Glutamatergic neuron (in vitro differentiated cells): ENCODE measurements at regions not wholly inside any gene's neighbourhood (a gene's known extent, or its start where the extent isn't known, plus 50 kb on each side); places are given as distances from the start of the nearest gene placed in this dataset. TPM values are rescaled to one million over a fixed set of nuclear protein-coding genes. Genes with fewer than 3 reads are reported as not detected.
"Not testable (repeated sequence)": the region's sequence is repeated elsewhere in the genome, so short reads cannot be mapped to it uniquely, and the experiment has no call there.

Source experiments
- DNase-seq: peaks from one replicate; pipeline ENCODE4 v3.0.0; 2022
- H3K27ac Mint-ChIP-seq: one replicate; pipeline ENCODE4 v1.8.0; 2020; ENCODE audit warnings: mild to moderate bottlenecking, mixed read lengths, inconsistent platforms; ENCODE audit not compliant: unreplicated experiment
- H3K27me3 Mint-ChIP-seq: one replicate; pipeline ENCODE4 v1.8.0; 2020; ENCODE audit warnings: mild to moderate bottlenecking, moderate library complexity, mixed read lengths, inconsistent platforms; ENCODE audit not compliant: unreplicated experiment
- H3K36me3 Mint-ChIP-seq: one replicate; pipeline ENCODE4 v1.8.0; 2020; ENCODE audit warnings: mild to moderate bottlenecking, mixed read lengths, inconsistent platforms; ENCODE audit not compliant: unreplicated experiment
- H3K4me1 Mint-ChIP-seq: one replicate; pipeline ENCODE4 v1.8.0; 2020; ENCODE audit warnings: mild to moderate bottlenecking, low read depth, mixed read lengths, inconsistent platforms; ENCODE audit not compliant: unreplicated experiment
- H3K4me3 Mint-ChIP-seq: one replicate; pipeline ENCODE4 v1.8.0; 2020; ENCODE audit warnings: mild to moderate bottlenecking, mixed read lengths, inconsistent platforms; ENCODE audit not compliant: unreplicated experiment
- H3K9me3 Mint-ChIP-seq: one replicate; pipeline ENCODE4 v1.8.0; 2020; ENCODE audit warnings: mild to moderate bottlenecking, moderate library complexity, mixed read lengths, inconsistent platforms; ENCODE audit not compliant: unreplicated experiment
- microRNA-seq: library from miRNA; unstranded; fragments of <30 nt; microRNA quantifications from one replicate; pipeline ENCODE4, GENCODE V29; 2020; ENCODE audit not compliant: unreplicated experiment

- DNase-seq, H3K27ac Mint-ChIP-seq, H3K27me3 Mint-ChIP-seq, H3K4me1 Mint-ChIP-seq, H3K36me3 Mint-ChIP-seq, H3K4me3 Mint-ChIP-seq, H3K9me3 Mint-ChIP-seq: not testable (repeated sequence)
Observed at GRCh38 chr16:29606669-29607427, 56.2 kb upstream of the SPN start.

GRCh38 chr16:29607428-29607823 is 55.6 kb upstream of the SPN start:
- not testable (repeated sequence) for H3K9me3 Mint-ChIP-seq, H3K36me3 Mint-ChIP-seq, DNase-seq, H3K27me3 Mint-ChIP-seq, H3K27ac Mint-ChIP-seq, H3K4me1 Mint-ChIP-seq, H3K4me3 Mint-ChIP-seq

- H3K27ac Mint-ChIP-seq: peak overlapping the region; percentile 38
- H3K27me3 Mint-ChIP-seq, H3K9me3 Mint-ChIP-seq, DNase-seq, H3K4me1 Mint-ChIP-seq, H3K36me3 Mint-ChIP-seq: not testable (repeated sequence)
- peak overlapping the region; percentile 90 for H3K4me3 Mint-ChIP-seq
Observed at GRCh38 chr16:29612381-29613306, 50.4 kb upstream of the SPN start.

Small RNAs in the stretch of these regions (microRNA-seq; reads per million reads assigned to microRNA genes)
- not detected for gene MIR3680-2
